RPMI7951 (cell line): ENCODE measurements at regions not wholly inside any gene's neighbourhood (a gene's known extent, or its start where the extent isn't known, plus 50 kb on each side); places are given as distances from the start of the nearest gene placed in this dataset.
"Not testable (repeated sequence)": the region's sequence is repeated elsewhere in the genome, so short reads cannot be mapped to it uniquely, and the experiment has no call there.

ENCODE experiments used
- DNase-seq: peaks from one replicate; pipeline ENCODE4 v3.0.0-alpha.2; 2012; ENCODE audit warnings: low read depth

GRCh38 chr16:79897453-79898146, 297.1 kb upstream of the MAF start:
- peak; percentile 75 for DNase-seq

DNA sequence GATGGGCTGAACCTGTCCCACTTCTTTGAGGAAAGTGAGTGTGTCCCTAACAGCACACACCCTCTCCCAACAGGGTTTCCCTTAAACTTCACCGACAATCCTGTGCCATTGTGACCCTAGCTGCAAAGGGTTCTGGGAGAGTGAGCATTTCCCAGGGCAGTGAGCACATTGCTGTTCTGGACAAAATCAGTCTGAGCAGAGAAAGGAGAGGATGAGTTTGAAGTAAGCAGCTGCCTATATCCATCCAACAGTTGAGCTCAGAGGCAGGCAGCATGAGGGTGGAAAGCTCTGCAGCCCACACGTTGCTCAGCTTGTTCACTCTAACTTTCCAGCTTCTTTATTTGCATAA, 296.5 kb upstream of the MAF start:
- DNase-seq, result no peak

DNA sequence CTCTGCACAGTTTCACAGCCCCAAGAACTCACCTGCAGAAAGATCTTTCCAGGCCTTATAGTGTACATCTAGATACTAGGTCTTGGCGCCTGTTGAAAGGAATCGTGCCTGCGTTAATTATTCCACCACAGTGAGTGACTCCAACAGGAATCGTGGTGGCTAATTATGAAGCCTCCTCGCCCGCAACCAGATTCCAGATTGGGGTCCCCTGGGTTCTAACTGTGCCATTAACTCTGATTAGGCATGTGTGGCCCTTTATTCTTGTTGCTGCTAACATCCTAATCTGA, 295.3 kb upstream of the MAF start:
- DNase-seq, result no peak

DNA sequence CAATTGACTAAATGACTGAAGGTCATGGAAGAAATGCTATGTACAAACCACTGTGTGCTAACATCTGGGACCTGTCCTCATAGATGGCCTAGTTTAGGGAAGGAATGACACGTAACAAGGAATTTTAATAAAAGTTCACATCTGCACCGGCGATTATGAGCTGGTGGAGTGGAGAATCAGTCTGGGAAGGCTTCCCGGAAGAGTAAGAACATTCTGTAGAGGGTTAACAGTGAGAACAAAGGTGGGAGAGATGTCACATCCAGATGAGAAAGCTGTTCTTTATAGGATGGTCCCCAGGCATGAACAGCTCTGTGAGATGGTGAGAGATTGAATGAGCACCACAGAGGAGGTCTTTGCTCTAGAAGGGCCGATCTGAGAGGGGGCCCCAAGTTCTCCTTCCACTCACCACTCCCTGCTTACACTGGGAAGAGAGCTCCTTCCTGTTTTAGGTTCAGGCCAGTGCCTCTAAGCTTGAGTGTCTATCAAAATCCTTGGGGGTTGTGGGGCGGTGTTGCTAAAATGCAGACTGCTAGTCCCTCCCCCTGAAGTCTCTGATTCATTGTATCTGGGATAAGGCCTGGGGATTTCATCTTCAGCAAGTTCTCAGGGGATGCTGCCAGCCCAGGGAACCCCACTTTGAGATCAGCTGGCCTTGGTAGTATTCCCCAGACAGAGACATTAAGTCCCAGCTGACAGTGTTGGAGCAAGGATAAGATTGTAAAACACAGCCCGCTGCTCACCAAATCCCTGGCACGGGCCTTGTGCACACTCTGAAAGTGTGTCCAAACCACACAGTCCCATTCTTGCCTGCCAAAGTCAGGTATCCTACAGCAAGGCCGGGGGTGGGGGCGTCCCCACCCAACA, 294.7 kb upstream of the MAF start:
- no peak for DNase-seq

DNA sequence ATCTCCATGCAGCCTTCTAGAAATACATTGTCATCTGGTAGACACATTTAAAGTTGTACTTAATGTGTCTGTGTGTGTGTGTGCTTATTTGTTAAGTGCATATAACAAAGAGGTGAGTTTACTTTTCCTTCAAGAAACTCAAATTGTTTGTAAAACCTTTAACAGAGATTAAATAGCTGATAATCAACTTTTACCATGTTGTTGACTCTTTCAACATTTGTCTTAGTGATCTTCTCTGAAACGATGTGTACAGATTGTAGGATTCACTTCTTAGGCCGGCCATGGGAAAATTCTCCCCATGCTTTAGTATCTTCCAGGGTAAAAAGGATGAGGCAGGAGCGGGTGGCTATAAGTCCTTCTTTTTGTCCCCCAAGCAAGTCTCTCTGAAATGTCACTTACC, 292.9 kb upstream of the MAF start:
- no peak for DNase-seq

GRCh38 chr16:79892278-79892677, 291.7 kb upstream of the MAF start:
- no peak for DNase-seq

GRCh38 chr16:79891458-79891857, 290.9 kb upstream of the MAF start:
- DNase-seq, result no peak

DNA sequence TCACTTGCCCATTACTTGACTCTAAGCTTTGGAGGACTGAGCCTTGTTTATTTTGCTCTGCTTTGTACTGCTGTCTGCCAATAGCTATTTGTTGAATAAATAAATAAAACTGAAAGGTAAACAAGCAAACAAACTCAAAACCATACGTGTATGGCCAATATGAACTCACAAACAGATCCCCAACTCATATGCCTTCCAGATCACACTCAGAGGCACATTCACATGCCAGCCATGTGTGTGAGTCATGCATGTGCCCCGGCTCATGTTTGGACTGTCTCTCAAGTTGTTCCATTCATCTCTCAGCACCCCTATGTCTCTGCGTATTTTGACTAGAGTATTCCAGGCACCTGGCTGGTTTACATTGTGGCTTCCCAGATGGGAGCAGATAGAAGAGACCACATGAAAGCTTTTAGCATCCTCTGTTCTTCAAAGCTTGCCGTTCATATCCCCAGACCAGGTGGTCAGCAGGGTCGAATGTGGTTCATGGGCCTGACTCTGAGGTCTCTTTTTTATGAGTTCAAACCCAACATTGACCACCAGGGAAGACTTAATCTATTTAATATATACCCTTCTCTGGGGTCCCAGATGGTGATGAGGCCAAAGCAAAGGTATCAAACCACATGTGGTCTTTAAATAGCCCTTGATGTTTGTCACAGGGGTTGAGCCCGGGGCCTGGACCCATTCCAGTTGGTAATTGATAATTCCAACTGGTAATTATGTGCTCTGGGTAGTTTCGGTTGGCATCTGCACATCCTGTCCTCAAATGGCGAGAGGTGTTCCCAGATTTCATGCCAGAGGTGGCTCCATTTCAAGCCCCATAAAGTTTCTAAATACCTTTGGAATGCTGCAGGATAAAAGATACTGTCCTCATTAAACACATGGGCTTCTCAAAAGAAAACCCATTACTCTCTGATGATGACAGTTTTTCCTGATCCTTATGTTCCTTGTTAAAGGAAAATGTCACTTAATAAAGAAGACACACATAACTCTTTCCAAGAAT, 287.3 kb upstream of the MAF start:
- DNase-seq, result no peak

DNA sequence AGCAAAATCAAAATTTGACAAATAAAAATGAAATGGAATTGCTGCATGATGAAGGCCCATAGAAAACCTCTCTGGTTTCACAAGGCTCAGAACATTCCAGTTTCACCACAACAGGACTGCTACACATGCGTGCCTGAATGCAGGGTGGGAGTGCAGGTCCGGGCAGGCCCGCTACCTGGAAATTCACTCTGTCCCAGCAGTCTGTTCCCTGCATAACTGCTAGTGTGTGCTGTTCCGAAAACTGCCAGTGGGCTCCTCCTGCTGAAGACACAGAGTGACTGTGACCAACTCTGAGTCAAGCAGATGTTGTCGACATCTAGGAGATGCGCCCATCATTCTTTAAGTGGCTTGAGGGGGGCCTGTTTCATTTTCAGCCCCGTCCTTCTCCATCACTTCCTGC, 284.8 kb upstream of the MAF start:
- DNase-seq, result no peak

DNA sequence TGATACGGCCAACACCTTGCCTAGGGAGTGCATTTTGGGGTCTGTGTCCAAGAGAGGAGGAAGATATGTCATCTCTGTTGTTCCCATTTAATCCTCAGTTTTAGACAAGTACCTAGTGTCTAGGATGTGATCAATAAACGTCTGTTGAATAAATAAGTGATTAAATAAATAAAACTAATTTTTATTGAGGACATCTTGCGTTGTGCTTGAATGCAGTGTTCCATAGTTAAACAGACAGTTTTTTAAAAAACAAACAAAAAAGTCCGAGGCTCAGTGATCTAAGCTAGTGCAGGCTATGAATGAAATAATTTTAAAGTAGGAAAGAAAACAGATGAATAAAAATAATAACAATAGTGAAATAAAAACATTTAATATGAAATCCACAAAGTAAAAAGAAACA, 283.0 kb upstream of the MAF start:
- no peak for DNase-seq

- DNase-seq, result no peak
Observed at GRCh38 chr16:79882340-79883005, 281.9 kb upstream of the MAF start.

DNA sequence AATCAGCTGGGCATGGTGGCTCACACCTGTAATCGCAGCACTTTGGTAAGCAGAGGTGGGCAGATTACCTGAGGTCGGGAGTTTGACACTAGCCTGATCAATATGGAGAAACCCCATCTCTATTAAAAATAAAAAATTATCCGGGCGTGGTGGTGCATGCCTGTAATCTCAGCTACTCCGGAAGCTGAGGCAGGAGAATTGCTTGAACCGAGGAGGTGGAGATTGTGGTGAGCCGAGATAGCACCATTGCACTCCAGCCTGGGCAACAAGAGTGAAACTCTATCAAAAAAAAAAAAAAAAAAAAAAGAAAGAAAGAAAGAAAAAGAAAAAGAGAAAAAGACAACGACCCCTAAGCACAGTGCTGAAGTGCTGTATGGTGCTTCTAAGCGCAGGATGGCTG, 280.6 kb upstream of the MAF start:
- not testable (repeated sequence) for DNase-seq

DNA sequence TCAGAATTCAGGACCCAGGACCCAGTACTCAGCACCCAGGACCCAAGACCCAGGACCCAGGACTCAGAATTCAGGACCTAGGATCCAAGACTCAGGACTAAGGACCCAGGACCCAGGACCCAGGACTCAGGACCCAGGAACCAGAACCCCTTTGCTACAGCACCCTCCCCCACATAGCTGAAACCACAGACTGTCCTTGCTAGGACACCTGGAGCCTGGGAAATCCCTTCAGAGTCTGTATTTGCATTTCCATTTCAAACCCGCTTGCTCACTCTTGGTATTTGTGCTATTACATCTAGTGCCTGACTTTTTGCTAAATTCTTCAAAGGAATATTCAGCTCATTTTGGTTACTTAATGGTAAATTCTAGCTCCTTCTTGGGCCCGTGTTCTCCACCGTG, 275.8 kb upstream of the MAF start:
- DNase-seq, result no peak

- no peak for DNase-seq
Observed at GRCh38 chr16:79874391-79874790, 273.9 kb upstream of the MAF start.

- DNase-seq, result no peak
Observed at GRCh38 chr16:79873825-79874224, 273.3 kb upstream of the MAF start.

- DNase-seq, result no peak
Observed at GRCh38 chr16:79871906-79872305, 271.4 kb upstream of the MAF start.

- no peak for DNase-seq
Observed at GRCh38 chr16:79870016-79870886, 269.7 kb upstream of the MAF start.

GRCh38 chr16:79869304-79870015, 268.9 kb upstream of the MAF start:
- DNase-seq, result no peak

- no peak for DNase-seq
Observed at GRCh38 chr16:79868841-79869240, 268.3 kb upstream of the MAF start.

DNA sequence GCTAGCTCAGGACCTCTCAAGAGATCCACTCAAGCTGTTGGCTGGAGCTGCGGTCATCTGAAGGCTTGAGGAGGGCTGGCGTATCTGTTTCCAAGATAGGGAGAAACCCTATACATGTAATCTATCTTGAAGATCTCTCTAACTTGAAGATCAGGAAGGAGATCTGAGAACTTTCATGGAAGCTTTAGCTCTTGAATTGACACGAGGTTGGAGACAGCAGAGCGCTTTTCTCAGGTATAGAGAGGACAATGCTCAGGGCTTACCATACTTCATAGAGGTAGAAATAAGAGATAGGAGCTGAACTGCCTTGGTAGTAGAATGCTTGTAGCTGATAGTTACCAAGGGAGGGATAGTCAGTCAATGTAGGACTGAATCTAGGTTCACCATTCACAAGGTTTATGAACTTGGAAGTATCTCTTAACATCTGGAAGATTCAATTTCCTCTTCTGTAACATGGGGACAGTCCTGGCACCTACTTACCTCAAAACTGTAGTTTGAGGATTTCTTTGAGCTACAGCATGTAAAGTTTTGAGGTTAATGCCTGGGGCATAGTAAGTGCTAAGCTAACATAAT, 267.0 kb upstream of the MAF start:
- DNase-seq, result no peak
